Left ventricle myocardium superior (tissue), 1 donor: ENCODE measurements at regions not wholly inside any gene's neighbourhood (a gene's known extent, or its start where the extent isn't known, plus 50 kb on each side); places are given as distances from the start of the nearest gene placed in this dataset.
A peak's percentile ranks its signal among the peaks of the same experiment; 100 is the strongest.
"Not testable (repeated sequence)": the region's sequence is repeated elsewhere in the genome, so short reads cannot be mapped to it uniquely, and the experiment has no call there.

Experiments
- ATAC-seq: fragments of 200-7000 bp; cut with Tn5 transposase; one replicate; pipeline ENCODE4 v1.9.1; 2020; ENCODE audit warnings: mild to moderate bottlenecking, moderate library complexity
- DNase-seq: peaks from one replicate; pipeline ENCODE4 v3.0.0-alpha.2; 2020
- intact Hi-C: fragments of 100-400 bp; cut with micrococcal nuclease; formaldehyde crosslinking; loops from one replicate; pipeline ENCODE4 v1.11.0; 2022
- donor health status: DM: no; HTN: yes; CAD: no; lungs with severe emphysema.

DNA sequence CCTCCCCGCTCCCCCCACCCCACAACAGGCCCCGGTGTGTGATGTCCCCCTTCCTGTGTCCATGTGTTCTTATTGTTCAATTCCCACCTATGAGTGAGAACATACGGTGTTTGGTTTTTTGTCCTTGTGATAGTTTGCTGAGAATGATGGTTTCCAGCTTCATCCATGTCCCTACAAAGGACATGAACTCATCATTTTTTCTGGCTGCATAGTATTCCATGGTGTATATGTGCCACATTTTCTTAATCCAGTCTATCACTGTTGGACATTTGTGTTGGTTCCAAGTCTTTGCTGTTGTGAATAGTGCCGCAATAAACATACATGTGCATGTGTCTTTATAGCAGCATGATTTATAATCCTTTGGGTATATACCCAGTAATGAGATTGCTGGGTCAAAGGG, 104.3 kb downstream of the MTPN start:
- ATAC-seq, DNase-seq, intact Hi-C loops: not testable (repeated sequence)

DNA sequence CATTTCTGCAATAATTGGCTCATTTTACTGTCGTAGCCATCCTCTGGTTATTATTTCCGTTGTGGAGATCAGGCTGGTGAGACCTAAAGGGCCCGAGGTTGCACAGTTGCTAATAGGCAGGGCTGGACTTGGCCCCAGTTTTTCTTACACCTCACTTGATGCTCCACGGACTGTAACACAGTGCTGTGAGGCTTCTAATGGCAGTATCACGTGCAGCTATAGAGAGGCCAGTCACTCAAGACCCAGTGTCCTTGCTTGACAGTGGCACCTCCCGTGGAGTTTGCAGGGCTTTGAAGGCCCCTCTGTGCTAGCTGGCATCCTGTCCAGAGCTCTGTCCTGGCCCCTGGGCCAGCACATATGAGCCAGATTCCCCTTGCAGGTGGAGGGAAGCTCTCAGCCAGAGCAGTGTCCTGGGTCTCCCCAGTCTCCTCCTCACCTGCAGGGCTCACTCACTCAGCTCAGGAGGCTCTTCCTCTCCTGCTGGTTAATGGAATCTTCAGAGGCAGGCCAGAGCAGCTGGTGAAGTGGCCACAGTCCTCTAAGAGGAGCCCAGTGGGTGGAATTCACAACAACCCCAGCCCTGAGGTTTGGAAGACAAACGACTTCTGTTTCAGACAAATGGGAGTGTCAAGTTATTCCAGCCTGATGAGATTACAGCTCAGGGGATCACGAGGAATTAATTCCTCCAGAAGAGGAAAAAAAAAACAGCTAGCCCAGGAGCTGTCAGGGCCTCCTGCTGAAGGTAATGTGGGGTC, 114.2 kb upstream of the FAM180A start:
- DNase-seq (no peak), ATAC-seq (no peak)
- intact Hi-C loops = no loop called here

DNA sequence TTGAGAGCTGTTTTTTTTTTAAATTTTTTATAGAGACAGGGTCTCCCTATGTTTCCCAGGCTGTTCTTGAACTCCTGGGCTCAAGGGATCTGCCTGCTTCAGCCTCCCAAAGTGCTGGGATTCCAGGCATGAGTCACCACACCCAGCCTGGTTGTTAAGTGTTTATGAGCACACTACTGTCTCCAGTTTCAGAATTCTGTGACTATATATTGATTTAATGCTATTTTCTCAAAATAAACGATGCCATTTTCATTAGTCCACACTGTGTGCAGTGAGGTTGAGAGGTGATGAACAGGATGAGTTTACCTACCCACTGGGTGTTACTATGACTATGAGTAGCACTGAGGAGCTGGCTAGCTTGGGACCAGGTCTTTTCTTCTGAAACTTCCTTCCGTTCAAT, 110.9 kb upstream of the FAM180A start:
- DNase-seq (no peak), ATAC-seq (no peak)
- intact Hi-C loops = no loop called here

GRCh38 chr7:135858851-135859250, 110.2 kb upstream of the FAM180A start:
- intact Hi-C loops = no loop called here
- ATAC-seq = no peak
- no peak for DNase-seq

DNA sequence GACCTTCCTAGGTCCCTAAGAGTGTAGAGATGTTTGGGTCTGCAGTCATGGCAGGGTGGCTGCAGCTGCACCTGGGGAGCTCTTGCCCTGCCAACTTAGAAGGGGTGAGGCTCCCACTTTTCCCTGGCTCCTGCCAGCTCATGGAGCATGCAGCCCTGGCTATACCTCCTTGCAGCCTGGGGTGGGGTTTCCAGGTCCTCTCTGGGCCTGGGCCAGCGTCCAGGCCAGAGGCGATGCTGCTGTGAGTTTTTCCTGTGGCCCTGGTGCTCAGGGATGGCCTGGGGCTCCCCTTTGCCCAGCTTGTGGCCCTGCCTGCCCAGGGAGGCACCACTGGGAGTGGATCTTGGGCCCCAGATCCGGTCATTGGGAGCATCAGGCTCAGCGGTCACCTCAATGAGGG, 109.8 kb upstream of the FAM180A start:
- ATAC-seq = no peak
- no peak for DNase-seq
- intact Hi-C loops = no loop called here

DNA sequence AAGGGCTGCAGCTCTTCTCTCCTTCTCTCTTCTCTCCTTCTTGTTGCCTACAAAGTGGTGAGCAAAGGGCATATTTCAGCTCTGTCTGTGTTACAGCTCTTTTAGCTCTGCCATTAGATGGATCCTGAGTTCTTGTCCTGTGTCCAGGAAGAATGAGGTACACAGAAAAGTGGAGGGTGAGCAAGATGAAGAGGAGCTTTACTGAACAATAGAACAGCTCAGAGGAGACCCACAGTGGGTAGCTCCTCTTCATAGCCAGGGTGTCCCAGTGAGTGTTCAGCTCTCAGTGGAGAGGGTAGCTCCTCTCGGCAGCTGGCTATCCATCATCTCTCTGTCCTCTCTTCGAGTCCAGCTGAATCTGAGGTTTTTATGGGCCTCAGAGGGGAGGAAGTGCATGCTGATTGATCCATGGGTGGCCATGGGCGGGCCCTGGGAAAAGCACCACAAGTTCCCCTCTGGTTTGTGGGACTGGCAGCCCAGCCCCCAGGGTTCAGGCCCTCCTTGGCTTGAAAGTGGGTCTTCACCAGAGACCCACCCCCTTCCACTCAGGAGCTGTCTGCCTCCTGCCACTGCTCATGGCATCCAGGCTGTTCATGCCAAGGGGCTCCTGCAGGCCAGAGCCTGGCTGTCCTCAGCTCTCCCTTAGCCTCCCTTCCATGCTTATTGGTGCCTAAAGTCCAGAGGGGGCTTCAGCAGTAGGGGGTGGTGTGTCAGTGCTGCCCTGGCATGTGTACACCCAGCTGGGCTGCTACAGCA, 109.1 kb upstream of the FAM180A start:
- intact Hi-C loops = no loop called here
- no peak for ATAC-seq
- DNase-seq = no peak

- intact Hi-C loops = no loop called here
- no peak for ATAC-seq
- DNase-seq = no peak
Observed at GRCh38 chr7:135856356-135857144, 107.9 kb upstream of the FAM180A start.

DNA sequence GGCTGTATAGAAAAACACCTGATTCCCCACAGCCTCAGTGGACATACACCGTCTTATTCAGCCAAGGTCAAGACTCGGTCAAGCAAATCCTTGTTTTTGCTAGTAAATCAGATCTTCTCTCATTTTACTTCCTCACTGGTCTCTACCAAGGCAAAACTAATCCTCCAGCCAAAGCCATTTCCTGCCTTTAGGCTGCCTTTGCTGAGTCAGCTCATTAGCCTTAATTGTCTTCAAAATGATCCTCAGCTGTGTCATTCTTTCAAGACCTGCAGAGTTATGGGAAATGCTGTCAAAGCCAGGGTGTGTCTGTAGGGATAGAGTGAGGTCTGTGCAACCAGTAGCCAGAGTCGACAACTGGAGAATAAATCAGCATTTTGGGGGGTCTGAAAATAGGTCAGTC, 107.2 kb upstream of the FAM180A start:
- intact Hi-C loops = no loop called here
- ATAC-seq (no peak), DNase-seq (no peak)

DNA sequence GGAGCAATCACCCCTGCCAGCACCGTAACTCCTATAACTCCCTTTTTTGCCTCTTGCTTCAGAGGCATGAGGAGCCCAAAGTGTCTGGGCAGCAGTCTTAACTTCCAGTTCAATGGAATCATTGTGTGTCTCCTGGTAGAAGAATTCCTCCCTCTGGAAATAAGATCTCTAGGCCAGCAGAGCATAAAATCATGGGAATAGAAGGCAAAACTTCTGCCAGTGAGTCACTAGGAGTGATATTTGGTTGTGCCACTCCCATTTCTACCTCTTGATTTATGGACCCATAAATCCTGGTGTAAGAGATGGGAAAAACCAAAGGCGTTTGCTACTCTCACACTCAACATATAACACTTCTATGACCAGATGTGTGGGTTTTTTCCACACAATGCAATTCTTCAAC, 104.9 kb upstream of the FAM180A start:
- DNase-seq (no peak), ATAC-seq (no peak)
- intact Hi-C loops = no loop called here

DNA sequence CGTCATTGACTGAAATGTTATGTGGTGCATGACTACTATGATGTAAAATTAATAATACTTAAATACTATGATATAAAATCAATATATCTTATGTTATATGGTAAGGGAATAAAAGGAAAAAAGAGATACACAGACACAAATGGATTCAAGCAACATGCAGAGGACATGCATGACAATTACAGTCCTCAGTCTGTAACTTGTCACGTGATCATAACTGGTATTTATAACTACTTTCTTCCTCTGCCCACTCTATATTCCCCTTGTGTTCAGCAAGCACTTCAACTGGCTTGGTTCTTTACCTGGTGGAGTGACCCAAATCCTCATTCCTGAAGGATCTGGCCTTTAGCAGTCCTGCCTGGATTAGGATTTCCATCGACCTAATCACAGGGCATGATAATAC, 104.4 kb upstream of the FAM180A start:
- intact Hi-C loops = no loop called here
- DNase-seq (no peak), ATAC-seq (no peak)

DNA sequence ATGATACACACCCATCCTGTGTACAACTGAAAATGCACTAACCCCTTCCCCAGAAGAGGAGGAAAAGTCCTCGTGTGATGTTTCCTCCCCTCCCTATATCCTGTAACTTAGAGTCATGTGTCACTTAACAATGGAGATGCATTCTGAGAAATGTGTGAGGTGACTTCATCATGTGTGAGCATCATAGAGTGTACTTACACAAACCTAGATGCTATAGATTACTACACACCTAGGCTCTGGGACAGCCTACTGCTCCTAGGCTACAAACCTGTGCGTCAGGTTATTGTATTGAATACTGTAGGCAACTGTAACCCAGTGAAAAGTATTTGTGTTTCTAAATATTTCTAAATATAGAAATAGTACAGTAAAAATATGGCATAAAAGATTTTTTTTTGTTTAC, 98.6 kb upstream of the FAM180A start:
- intact Hi-C loops = no loop called here

DNA sequence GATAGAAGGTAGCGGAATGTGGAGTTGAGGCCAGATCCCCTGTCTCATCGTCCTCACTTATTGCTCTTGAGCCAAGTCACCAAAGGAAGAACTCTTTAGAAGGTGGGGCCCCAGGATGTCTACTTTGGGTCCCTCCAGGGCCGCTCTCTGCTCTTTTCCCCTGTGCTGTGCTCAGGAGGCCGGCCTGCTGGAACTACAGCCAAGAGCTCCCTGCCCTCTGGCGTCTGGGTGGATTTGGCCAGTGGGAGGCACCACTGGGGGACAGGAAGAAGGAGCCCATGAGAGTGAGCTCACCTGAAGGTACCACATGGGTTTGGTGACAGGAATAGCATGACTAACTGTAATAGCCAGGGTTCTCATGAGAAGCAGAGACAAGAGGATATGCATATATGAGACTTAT, 97.7 kb upstream of the FAM180A start:
- DNase-seq (no peak), ATAC-seq (no peak)
- intact Hi-C loops = no loop called here

More for the DNA sequence above, 98.6 kb upstream of the FAM180A start:
- DNase-seq (no peak), ATAC-seq (no peak)

DNA sequence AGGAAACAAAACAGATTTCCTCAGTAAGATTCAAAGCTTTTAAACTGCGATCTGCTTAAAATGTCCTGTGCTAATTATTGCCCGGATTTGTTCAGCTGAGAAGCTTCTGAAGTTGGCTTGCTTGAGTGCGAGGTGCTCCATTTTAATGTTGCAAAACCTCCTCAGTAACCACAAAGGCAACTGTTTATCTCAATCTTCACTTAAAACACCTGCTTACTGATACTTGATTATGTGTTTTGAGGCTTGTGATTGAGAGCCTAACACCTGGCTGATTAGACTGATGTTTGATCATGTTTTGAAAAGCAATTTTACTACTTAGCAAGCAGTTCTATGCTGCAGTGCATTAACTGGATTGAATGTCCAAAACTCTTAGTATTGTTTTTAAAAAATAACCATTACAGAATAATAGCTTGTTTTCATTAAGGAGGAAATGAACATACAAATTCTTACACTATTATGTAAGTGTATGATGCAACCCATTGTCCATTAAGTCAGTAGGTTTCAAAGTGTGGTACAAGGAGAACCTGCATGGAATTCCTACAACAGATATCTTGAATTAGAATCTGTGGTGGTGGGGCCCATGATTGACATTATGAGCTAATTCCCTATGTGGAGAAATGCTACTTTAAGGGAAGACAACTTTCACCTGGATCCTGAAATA, 96.9 kb upstream of the FAM180A start:
- DNase-seq (no peak), ATAC-seq (no peak)
- intact Hi-C loops = no loop called here

GRCh38 chr7:135844903-135845302, 96.3 kb upstream of the FAM180A start:
- ATAC-seq (no peak), DNase-seq (no peak)
- intact Hi-C loops = no loop called here

GRCh38 chr7:135843214-135843613, 94.6 kb upstream of the FAM180A start:
- ATAC-seq = no peak
- DNase-seq = no peak
- intact Hi-C loops = no loop called here

DNA sequence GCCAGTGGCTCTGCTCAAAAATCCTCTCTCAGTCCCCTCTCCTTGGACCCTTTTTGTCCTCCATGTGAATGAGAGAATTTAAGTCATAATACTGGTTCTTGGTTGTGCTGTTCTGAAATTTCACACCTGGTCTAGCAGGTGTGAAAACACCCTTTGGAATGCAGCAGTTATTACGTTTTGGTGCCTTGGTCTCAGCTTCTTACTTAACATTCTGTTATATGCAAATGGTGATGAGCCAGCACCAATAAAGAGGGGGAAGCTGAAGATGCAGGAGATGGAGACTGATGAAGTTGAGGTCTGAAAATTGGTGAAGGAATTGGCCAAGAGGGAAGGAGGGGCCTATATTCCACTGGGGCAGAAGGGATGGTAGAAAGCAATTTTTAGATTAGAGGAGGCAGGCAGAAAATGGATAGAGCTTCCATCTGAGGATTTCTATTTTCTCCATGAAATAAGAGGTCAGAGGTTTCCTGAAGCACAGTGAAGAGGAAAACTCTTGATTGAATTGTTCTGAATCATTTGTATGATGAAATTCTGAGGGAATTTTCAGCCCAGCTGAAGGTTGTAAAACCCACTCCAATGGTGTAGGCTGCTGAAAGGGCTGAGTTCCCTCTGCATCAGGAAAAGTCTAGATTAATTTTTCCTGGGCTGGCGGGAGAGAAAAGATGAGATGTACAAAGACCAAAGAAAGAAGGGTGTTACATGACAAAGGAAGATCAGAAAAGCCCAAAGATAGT, 94.0 kb upstream of the FAM180A start:
- DNase-seq (no peak), ATAC-seq (no peak)
- intact Hi-C loops = no loop called here

GRCh38 chr7:135840591-135840990, 92.0 kb upstream of the FAM180A start:
- ATAC-seq (no peak), DNase-seq (no peak)
- intact Hi-C loops = no loop called here

DNA sequence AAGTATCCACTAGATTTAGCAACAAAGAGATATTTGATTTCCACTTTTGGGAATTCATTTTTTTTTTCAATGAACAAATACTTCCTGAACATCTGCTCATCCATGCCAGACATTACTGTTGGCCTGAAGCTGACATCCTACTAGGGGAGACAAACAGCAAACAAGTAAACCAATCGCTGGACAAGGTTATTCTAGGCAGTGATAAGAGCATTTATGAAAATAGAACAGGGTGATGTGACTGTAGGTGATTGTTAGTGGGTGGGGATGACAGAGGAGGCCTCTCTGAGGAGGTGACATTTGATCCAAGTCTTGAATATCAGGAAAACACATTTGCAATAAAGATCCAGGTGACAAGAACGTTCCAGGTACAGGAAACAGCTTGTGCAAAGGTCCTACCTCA, 89.1 kb upstream of the FAM180A start:
- intact Hi-C loops = no loop called here
- peak; percentile 82 for ATAC-seq
- DNase-seq = no peak

DNA sequence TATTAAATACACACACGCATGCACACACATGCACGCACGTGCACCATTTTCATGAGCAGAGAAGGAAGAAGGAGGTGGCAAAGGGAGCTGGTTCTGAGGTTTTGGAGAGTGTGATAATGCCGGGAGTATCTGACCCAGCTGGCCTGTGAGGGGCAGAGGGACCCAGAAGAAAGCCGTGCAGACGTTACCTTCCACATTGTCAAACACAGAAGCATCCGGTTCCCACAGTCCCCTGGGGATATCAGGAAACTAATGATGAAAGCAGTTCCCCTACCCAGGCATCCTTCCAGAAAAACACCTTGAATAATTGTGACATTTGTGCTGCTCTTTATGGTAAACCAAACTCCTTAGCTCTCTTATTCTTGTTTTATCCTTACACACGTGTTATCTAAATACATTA, 85.7 kb upstream of the FAM180A start:
- no peak for DNase-seq
- intact Hi-C loops = no loop called here
- ATAC-seq = no peak
